SJCRH30 (cell line): ENCODE measurements at regions not wholly inside any gene's neighbourhood (a gene's known extent, or its start where the extent isn't known, plus 50 kb on each side); places are given as distances from the start of the nearest gene placed in this dataset.

Experiments used
- DNase-seq, 2 experiments: peaks; one replicate each; pipeline ENCODE4 v3.0.0-alpha.2; 2015 to 2020
- H3K27ac ChIP-seq: fragments of 250-450 bp; sonication (Bioruptor Pico); 2 replicates; pipeline ENCODE4 v1.5.1; 2020; ENCODE audit warnings: mild to moderate bottlenecking, moderate library complexity
- H3K27me3 ChIP-seq: fragments of 250-450 bp; sonication (Bioruptor Pico); 2 replicates; pipeline ENCODE4 v1.5.1; 2020; ENCODE audit warnings: mild to moderate bottlenecking, moderate library complexity
- H3K36me3 ChIP-seq: fragments of 250-450 bp; sonication (Bioruptor Pico); 2 replicates; pipeline ENCODE4 v1.5.1; 2020; ENCODE audit warnings: mild to moderate bottlenecking, moderate library complexity
- H3K4me1 ChIP-seq: fragments of 250-450 bp; sonication (Bioruptor Pico); 2 replicates; pipeline ENCODE4 v1.5.1; 2020; ENCODE audit warnings: mild to moderate bottlenecking, moderate library complexity
- H3K4me3 ChIP-seq: fragments of 250-450 bp; sonication (Bioruptor Pico); 2 replicates; pipeline ENCODE4 v1.5.1; 2020; ENCODE audit warnings: mild to moderate bottlenecking, moderate library complexity
- H3K9me3 ChIP-seq: fragments of 250-450 bp; sonication (Bioruptor Pico); replicated peaks from 2 replicates; pipeline ENCODE4 v1.5.1; 2020; ENCODE audit warnings: mild to moderate bottlenecking, moderate library complexity

DNA sequence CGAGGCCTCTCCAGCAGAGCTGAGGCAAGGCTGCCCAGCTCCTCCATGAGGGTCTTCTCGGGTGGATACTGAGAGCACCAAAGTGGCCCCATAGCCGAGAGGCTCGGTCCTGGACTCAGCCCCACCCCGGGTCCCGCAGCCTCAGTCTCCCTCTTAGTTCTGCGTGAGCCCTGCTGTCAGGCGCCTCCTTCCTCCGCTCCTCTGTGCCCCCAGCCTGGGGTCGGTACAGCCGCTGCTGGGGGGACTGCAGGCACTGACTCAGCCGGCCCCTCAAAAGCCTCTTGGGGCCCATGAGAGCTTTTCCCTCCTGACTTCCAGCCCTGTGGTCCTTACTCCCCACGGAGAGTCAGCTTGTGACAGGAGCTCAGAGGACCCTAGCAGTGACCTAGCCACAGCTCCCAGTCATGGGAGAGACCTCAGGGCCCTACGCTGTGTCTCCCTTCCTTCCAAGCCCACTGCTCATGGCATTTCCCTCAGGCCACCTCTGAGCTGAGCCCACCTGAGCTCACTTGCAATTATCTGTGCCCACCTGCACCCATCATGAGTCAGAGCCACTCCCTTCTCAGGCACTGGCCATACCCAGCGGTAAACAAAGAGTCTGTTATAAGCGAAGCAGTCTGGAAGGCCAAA is 295.0 kb upstream of the RTL1 start:
- H3K4me3 ChIP-seq = no peak overlapping the region

DNA sequence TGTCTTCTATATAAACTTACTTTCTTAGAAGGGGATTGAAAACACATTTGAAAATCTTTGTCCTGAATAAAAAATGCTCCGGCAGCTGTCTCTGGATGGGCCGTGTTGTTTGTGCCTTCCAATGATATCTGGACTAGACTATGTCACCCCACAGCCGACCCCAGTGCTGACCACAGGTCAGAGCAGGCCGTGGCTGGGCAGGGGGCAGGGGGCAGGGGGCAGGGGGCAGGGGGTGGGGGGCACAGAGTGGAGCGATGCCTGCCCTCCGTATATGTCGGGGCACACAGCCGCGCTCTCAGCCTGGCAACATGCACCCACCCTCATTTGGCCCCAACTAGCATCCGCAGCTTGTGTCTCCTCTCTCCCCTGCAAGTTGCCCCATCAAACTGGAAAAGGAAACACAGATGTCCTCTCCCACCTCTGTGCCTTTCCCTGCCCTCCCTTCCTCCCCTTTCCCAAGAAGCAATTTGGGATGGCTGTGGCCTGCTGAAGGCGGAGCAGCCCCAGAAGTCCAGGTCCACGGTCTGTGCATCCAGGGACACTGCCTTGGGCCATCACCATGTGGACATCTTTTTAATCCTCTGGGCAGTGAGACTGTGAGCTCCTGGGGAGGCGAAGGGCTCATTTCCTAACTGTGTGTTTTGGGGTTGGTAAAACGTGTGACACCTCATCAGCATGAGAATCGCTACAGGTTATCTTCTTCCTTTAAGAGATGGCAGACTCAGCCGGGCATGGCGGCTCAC is 295.7 kb upstream of the RTL1 start:
- Histone ChIP-seq H3K36me3 (no peaks in the 10 kb centered on the region), H3K27me3 (no peaks in the 10 kb centered on the region), H3K27ac (no peak overlapping the region), H3K9me3 (no peaks in the 10 kb centered on the region), H3K4me3 (no peak overlapping the region), H3K4me1 (no peaks in the 10 kb centered on the region)
- DNase-seq = no peak

More for the DNA sequence above, 295.0 kb upstream of the RTL1 start:
- H3K9me3 ChIP-seq = no peaks in the 10 kb centered on the region
- DNase-seq = no peak
- H3K4me1 ChIP-seq = no peaks in the 10 kb centered on the region
- H3K27ac ChIP-seq = no peak overlapping the region
- H3K27me3 ChIP-seq = peaks cover 4% of the 10 kb centered on the region
- no peaks in the 10 kb centered on the region for H3K36me3 ChIP-seq

DNA sequence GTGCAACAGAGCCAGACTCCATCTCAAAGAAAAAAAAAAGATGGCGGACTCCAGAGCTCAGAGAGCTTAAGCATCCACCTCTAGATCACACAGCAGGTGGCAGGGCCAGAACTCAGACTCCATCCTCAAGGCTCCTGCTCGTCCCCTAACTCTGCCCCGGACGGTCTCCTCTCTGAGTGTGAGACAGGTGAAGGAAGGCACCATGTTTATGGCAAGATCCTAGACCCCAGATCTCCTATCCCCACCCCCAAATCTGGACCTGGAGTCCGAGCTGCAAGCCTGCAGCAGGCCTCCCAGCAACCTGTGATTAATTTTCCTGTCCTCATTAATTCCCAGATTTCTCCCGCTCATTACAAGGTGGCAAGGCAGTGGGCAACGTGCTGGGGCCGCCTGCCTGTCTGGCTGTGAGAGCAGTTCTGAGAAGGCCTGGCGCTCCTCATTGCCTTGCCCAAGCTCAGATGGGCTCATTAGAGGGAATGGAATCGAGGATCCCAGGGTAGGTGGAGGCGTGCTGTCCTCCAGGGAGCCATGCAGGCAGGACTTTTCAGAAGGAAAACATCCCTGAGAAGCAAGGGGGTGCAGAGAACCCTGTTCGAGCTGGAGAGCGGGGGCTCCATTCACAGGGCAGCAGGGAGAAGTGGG is 296.6 kb upstream of the RTL1 start:
- no peaks in the 10 kb centered on the region for H3K36me3 ChIP-seq
- H3K4me1 ChIP-seq = no peaks in the 10 kb centered on the region
- no peak for DNase-seq
- no peaks in the 10 kb centered on the region for H3K27me3 ChIP-seq
- no peak overlapping the region for H3K4me3 ChIP-seq
- no peak overlapping the region for H3K27ac ChIP-seq
- H3K9me3 ChIP-seq = no peaks in the 10 kb centered on the region

DNA sequence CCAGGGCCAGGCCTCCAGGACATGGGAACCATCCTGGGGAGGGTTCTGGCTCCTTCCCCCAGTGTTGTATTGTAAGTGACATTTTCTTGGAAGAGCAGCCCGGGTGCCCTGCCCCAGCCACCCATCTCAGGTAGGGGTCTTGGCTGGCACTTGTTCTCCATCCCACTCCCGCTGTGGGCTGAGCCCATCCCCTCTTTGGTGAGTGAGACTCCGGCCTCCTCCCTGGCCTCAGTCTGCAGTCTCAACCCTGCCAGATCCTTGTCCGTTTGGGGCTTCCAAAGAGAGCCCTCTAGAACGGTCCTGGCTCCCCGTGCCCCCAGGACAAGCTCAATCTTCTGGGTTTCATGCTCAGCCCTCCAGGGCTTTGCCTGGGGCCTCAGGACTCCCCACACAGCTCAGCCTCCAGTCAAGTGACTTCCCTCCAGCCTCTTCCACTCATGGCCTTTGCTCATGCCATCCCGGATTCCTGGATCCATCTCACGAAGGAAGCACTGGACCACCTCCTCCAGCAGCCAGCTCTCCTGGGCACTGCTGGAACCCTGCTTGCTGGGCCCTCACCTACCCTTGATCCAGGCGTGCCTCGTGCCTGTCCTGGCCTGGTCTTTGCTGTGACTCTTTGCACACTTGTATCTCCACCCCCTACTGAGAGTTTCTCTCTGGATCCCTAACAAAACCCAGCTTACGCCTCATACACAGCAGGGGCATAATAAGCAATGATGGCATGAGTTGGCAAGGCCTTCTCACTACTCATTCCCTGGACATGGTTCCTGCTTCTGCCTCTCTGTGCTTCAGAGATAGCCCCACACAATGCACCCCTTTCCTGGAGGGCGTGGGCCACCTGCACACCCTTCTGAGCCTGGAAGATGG is 297.4 kb upstream of the RTL1 start:
- no peaks in the 10 kb centered on the region for H3K9me3 ChIP-seq
- no peak overlapping the region for H3K4me3 ChIP-seq
- no peaks in the 10 kb centered on the region for H3K4me1 ChIP-seq
- H3K36me3 ChIP-seq = no peaks in the 10 kb centered on the region
- no peaks in the 10 kb centered on the region for H3K27me3 ChIP-seq
- no peak overlapping the region for H3K27ac ChIP-seq
- no peak for DNase-seq

DNA sequence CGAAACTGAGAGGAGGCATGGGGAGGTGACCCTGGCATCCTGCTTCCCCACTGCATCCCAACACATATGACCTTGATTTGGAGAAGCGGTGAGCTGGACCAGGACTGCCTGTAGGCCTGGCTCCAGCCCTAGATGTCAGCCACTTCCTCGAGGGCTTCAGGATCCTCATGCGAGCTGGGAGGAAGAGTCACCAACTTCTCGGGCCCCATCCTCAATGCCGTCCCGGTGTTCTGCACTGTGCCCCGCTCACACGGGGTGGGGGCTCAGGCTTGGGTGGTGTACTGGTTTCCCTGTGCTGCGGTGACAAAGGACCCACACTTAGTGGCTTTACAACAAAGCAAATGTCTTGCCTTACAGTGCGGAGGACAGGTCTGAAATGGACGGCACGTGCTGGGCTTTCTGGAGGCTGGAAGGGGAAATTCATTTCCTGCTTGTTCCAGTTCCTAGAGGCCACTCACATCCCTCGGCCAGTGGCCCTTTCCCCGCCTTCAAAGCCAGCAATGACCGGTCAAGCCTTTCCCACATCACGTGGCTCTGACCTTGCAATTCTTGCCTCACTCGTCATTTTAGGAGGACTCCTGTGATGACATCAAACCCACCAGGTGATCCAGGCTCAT is 298.1 kb upstream of the RTL1 start:
- H3K36me3 ChIP-seq = no peaks in the 10 kb centered on the region
- DNase-seq = no peak
- no peak overlapping the region for H3K4me3 ChIP-seq
- H3K27me3 ChIP-seq = no peaks in the 10 kb centered on the region
- no peak overlapping the region for H3K27ac ChIP-seq
- no peaks in the 10 kb centered on the region for H3K4me1 ChIP-seq
- H3K9me3 ChIP-seq = no peaks in the 10 kb centered on the region

DNA sequence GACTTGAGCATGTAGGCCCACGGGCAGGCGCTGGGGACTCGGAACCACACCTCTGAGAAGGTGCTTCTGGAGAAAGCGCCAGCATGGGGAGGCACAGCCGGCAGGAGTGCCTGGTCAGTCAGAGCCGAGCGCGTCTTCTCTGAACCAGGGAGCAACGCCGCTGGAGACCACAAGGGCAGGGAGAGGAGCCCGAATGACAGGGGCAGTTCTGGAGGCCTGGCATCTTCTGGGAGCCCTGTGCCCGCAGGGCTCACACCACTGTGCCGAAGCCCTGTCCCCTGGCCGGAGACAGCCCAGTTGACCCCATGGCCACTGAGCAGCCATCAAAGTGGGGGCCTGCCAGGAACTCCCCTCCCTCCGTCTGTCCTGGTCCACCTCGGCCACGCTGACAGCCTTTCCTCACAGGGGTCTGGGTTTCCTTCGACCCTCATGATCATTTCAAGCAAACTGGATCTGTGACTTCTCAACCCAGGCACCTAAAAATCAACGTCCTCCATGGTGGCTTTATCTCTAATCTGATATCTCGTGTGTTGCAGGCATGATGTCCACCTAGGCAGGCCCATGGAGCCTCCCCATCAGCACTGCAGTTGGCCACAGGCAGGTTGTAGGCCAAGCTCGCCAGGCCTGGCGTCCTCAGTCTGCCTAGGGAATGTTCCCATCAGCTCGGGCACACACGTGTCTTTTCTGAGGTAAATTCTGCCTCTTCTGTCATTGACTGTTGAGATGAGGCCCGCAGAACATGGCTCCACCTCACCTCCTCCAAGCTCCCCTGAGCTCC is 299.3 kb upstream of the RTL1 start:
- Histone ChIP-seq H3K27me3 (no peaks in the 10 kb centered on the region), H3K36me3 (no peaks in the 10 kb centered on the region), H3K4me3 (no peak overlapping the region), H3K9me3 (no peaks in the 10 kb centered on the region), H3K27ac (no peak overlapping the region), H3K4me1 (no peaks in the 10 kb centered on the region)
- DNase-seq = no peak

DNA sequence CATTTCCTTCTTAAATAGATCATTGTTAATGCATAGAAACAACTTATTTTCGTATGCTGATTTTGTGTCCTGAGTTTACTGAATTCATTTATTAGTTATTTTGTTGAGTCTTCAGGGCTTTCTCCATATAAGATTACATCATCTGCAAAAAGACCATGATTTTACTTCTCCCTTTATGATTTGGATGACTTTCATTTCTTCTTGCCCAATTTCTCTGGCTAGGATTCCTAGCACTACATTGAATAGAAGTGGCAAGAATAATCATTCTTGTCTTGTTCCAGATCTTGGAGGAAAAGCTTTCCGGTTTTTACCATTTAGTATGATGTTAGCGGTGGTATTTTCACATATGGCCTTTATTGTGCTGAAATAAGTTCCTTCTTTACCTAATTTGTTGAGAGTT is 303.0 kb upstream of the RTL1 start:
- no peak for DNase-seq
- peaks cover 11% of the 10 kb centered on the region for H3K9me3 ChIP-seq
- no peak overlapping the region for H3K27ac ChIP-seq
- no peaks in the 10 kb centered on the region for H3K4me1 ChIP-seq
- H3K27me3 ChIP-seq = no peaks in the 10 kb centered on the region
- no peaks in the 10 kb centered on the region for H3K36me3 ChIP-seq
- no peak overlapping the region for H3K4me3 ChIP-seq

DNA sequence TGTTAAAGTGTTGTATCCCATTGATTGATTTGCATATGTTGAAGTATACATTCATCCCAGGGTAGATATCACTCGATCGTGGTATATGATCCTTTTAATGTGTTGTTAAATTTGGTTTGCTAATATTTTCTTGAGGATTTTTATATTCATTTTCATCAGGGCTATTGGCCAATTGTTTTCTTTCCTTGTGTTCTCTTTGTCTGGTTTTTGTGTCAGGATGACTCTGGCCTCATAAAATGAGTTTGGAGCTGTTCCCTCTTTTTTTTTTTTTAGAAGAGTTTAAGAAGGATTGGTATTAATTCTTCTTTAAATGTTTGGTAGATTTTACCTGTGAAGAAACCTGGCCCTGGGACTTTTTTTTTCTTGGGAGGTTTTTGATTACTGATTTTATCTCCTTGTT is 303.5 kb upstream of the RTL1 start:
- Histone ChIP-seq H3K9me3 (peaks cover 11% of the 10 kb centered on the region), H3K4me3 (no peak overlapping the region), H3K36me3 (no peaks in the 10 kb centered on the region), H3K27me3 (no peaks in the 10 kb centered on the region), H3K27ac (no peak overlapping the region), H3K4me1 (no peaks in the 10 kb centered on the region)
- DNase-seq = no peak

DNA sequence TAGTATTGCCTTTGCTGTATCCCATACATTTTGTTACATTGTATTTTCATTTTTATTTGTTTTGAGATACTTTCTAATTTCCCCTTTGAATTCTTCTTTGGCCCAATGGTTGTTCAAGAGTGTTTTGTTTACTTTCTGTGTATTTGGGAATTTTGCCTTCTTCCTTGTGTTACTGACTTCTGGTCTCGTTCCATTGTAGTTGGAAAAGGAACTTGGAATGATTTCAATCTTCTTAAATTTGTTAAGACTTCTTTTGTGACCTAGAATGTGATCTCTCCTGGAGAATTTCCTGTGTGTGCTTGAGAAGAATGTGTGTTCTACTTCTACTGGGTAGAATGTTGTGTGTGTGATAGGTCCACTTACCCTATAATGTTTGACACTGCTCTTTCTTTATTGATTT is 304.4 kb upstream of the RTL1 start:
- H3K4me1 ChIP-seq = no peaks in the 10 kb centered on the region
- H3K9me3 ChIP-seq = peaks cover 11% of the 10 kb centered on the region
- H3K4me3 ChIP-seq = no peak overlapping the region
- no peaks in the 10 kb centered on the region for H3K36me3 ChIP-seq
- DNase-seq = no peak
- H3K27me3 ChIP-seq = no peaks in the 10 kb centered on the region
- no peak overlapping the region for H3K27ac ChIP-seq

DNA sequence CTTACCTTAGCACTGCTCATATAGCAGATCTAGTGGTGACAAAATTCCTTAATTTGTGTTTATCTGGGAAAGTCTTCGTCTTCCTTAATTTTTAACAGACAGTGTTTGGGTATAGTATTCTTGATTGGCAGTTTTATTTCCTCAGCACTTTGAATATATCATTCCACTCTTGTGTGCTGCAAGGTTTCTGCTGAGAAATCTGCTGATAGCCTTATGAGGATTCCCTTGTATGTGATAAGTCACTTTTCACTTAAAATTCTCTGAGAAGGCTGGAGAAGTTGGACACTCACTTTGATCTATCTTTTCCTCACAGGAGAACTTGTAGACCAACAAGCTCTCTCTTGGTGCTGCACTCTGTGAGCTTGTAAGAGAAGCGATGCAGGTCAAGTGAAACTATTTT is 306.1 kb upstream of the RTL1 start:
- no peak overlapping the region for H3K4me3 ChIP-seq
- H3K36me3 ChIP-seq = no peaks in the 10 kb centered on the region
- H3K9me3 ChIP-seq = peaks cover 11% of the 10 kb centered on the region
- H3K4me1 ChIP-seq = no peaks in the 10 kb centered on the region
- DNase-seq = no peak
- no peaks in the 10 kb centered on the region for H3K27me3 ChIP-seq
- no peak overlapping the region for H3K27ac ChIP-seq

DNA sequence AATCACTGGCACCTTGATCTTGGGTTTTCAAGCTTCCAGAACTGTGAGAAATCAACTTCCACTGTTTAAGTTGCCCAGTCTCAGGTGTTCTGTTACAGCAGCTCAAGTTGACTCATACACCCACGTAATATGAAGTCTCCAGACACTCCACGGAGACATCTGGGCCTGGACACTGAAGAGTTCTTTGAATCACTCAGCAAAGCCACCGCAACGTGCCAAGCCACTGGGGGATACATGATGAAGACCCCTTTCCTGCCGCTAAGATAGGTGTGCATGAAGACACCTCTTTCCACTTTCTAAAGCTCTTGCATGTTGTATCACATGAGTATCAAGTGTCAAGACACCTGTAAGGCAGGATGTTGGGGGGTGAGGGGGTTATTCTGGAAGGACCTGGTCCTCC is 311.7 kb upstream of the RTL1 start:
- Histone ChIP-seq H3K9me3 (no peaks in the 10 kb centered on the region; the same call in 1 of the 2 replicates), H3K36me3 (no peaks in the 10 kb centered on the region), H3K4me3 (no peak overlapping the region), H3K4me1 (no peaks in the 10 kb centered on the region), H3K27me3 (no peaks in the 10 kb centered on the region), H3K27ac (no peak overlapping the region)
- no peak for DNase-seq

DNA sequence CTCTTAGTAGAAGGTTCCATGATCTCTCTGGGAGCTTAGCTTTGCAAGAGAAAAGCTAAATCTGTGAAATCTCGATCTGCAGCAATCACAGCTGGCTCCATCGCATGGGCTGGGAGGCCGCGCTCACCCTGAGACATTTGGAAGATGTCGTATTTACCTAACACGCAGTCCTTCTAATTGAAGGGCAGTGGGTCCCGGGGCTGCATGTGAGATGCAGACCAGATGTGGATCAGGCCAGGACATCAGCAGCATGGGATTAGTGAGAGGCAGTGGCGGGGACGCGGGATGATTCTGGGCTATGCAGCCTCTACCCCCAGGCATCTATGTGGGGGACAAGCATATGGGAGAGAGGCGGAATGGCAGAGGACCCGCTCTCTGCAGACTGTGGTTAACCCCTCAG is 312.4 kb upstream of the RTL1 start:
- H3K36me3 ChIP-seq = no peaks in the 10 kb centered on the region
- H3K4me3 ChIP-seq = no peak overlapping the region
- H3K4me1 ChIP-seq = no peaks in the 10 kb centered on the region
- no peaks in the 10 kb centered on the region for H3K27me3 ChIP-seq
- DNase-seq = no peak
- no peak overlapping the region for H3K27ac ChIP-seq
- H3K9me3 ChIP-seq = no peaks in the 10 kb centered on the region

DNA sequence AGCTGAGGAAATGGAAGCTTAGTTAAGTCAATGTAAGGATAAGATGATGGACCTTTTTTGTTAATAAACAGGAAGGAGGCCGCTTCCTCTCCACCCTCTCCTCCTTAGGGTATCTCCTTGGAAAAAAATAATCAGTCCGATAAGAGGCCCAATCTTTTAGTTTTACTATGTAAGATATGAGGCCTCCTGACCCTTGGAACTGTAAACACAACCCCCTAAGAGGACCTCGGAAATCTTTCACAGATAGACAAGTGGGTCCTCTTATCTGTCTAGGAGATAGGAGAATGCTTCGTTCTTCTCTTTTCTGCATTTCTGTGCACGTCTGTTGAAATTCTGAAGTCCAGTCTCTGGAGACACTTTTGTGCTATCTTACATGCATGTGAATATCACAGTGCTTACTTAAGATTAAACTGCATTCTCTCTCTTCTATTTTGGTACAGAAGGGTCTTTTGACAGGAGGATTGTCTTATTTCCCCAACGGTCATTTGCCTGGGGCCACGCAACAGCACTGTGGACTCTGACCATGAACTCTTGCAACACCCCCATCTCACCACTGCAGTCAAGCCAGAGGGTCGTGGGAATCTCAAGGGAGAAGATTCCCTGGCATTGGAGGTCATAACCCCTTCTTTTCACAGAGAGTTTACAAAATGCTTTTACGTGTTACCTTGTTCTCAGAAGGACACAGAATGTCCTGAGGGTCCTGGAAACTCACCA is 313.0 kb upstream of the RTL1 start:
- H3K9me3 ChIP-seq = no peaks in the 10 kb centered on the region
- no peak for DNase-seq
- H3K36me3 ChIP-seq = no peaks in the 10 kb centered on the region
- no peaks in the 10 kb centered on the region for H3K4me1 ChIP-seq
- no peak overlapping the region for H3K4me3 ChIP-seq
- H3K27ac ChIP-seq = no peak overlapping the region
- no peaks in the 10 kb centered on the region for H3K27me3 ChIP-seq
